Lung (tissue), 11 donors: ENCODE measurements at regions not wholly inside any gene's neighbourhood (a gene's known extent, or its start where the extent isn't known, plus 50 kb on each side); places are given as distances from the start of the nearest gene placed in this dataset.
"Not testable (repeated sequence)": the region's sequence is repeated elsewhere in the genome, so short reads cannot be mapped to it uniquely, and the experiment has no call there.

Experiments used
- ATAC-seq: fragments of 200-7000 bp; cut with Tn5 transposase; one replicate; pipeline ENCODE4 v1.9.1; 2020; ENCODE audit warnings: moderate number of reproducible peaks; ENCODE audit not compliant: insufficient read depth, low FRiP score
- DNase-seq, 3 donors: peaks; one replicate each; pipeline ENCODE4 v3.0.0-alpha.2; 2013 to 2017
- H3K27ac ChIP-seq, 2 donors: one replicate each; pipeline ENCODE4 v1.5.1; 2013; ENCODE audit warnings: mild to moderate bottlenecking in 2 of 2, moderate library complexity in 2 of 2, control low read depth in 1 of 2, inconsistent platforms in 1 of 2, low read depth in 1 of 2, low read length in 1 of 2
- H3K27me3 ChIP-seq, 3 donors: one replicate each; pipeline ENCODE4 v1.5.1; 2013; ENCODE audit warnings: low read length in 2 of 3; ENCODE audit not compliant: control insufficient read depth in 3 of 3, insufficient read depth in 3 of 3
- H3K36me3 ChIP-seq, 4 donors: one replicate each; pipeline ENCODE4 v1.5.1; 2013; ENCODE audit warnings: low read length in 4 of 4, mild to moderate bottlenecking in 1 of 4, moderate library complexity in 1 of 4; ENCODE audit not compliant: control insufficient read depth in 4 of 4, insufficient read depth in 4 of 4
- H3K4me1 ChIP-seq, 5 donors: one replicate each; pipeline ENCODE4 v1.5.1; 2013; ENCODE audit warnings: low read length in 5 of 5, mild to moderate bottlenecking in 2 of 5, moderate library complexity in 1 of 5; ENCODE audit not compliant: control insufficient read depth in 5 of 5, insufficient read depth in 5 of 5
- H3K4me3 ChIP-seq: one replicate; pipeline ENCODE4 v1.5.1; 2013; ENCODE audit warnings: mild to moderate bottlenecking, control low read depth, moderate library complexity
- H3K9ac ChIP-seq, 2 donors: one replicate each; pipeline ENCODE4 v1.5.1; 2013; ENCODE audit warnings: low read length in 2 of 2, control low read depth in 1 of 2; ENCODE audit not compliant: insufficient read depth in 1 of 2
- H3K9me3 ChIP-seq, 4 donors: one replicate each; pipeline ENCODE4 v1.5.1; 2013; ENCODE audit warnings: low read length in 3 of 4, mild to moderate bottlenecking in 1 of 4, moderate library complexity in 1 of 4; ENCODE audit not compliant: control insufficient read depth in 4 of 4, insufficient read depth in 3 of 4
- CTCF ChIP-seq: IDR thresholded peaks from 2 replicates; pipeline ENCODE4 v1.5.1; 2012; ENCODE audit warnings: mild to moderate bottlenecking; ENCODE audit errors: control extremely low read depth, extremely low read depth
- WGBS, 2 donors: extraction: QIAGEN DNeasy Blood & Tissue Kit; methylation state at CpG; one replicate each; pipeline ENCODE4 v1.1.7; 2013; 5-methylcytosine and 5-hydroxymethylcytosine counted together
- donor health status: control.
- donor health status: control.
- donor health status: Bipolar disorder and iron deficiency.
- donor health status: healthy.
- donor health status: DM: yes; HTN: yes; CAD: no.

GRCh38 chr4:14918336-14918735, 83.9 kb upstream of the CPEB2 start:
- WGBS, 2 donors, result 55 to 71% methylated on average over 4 of the region's 4 CpGs
- ATAC-seq, result no peak
- TF ChIP-seq CTCF, result no peak
- H3K27ac ChIP-seq, result no peak overlapping the region
- H3K9ac ChIP-seq, result no peak overlapping the region
- no peaks in the 10 kb centered on the region for H3K9me3 ChIP-seq
- H3K27me3 ChIP-seq, result no peaks in the 10 kb centered on the region
- peak in 2 of 3 donors; percentile 19 to 25 for DNase-seq
- peaks cover 0 to 12% (median 5%) of the 10 kb centered on the region in 5 donors for H3K4me1 ChIP-seq
- no peak overlapping the region for H3K4me3 ChIP-seq
- no peaks in the 10 kb centered on the region for H3K36me3 ChIP-seq

- no peak overlapping the region for H3K9ac ChIP-seq
- no peaks in the 10 kb centered on the region for H3K9me3 ChIP-seq
- peaks cover 0 to 12% (median 5%) of the 10 kb centered on the region in 5 donors for H3K4me1 ChIP-seq
- H3K27me3 ChIP-seq, result no peaks in the 10 kb centered on the region
- no peaks in the 10 kb centered on the region for H3K36me3 ChIP-seq
- WGBS, 2 donors, result 92 to 95% methylated on average over 7 of the region's 7 CpGs
- no peak for ATAC-seq
- no peak overlapping the region for H3K27ac ChIP-seq
- H3K4me3 ChIP-seq, result no peak overlapping the region
- TF ChIP-seq CTCF, result no peak
- DNase-seq, result no peak
These were observed 82.5 kb upstream of the CPEB2 start for GRCh38 chr4:14919785-14920184.

DNA sequence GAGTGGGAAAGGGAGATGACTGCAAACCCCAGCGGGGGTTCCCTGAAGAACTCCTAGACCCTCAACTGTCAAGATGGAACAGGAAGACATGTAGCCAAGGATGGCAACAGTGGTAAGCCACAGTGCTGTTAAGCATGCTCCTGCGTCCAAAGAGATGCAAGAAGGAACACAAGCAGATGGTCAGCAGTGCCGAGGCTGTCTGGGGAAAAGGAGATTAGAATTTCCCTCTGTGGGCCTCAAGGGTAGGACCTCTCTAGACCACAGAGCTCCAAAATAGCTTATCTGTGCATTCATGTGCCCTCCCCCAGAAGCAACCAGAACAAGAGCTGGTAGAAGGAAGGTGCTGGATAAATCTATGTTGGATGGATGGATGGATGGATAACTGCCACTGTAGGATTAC, 82.0 kb upstream of the CPEB2 start:
- Histone ChIP-seq H3K4me1 (peaks cover 0 to 12% (median 5%) of the 10 kb centered on the region in 5 donors), H3K9me3 (no peaks in the 10 kb centered on the region), H3K27ac (no peak overlapping the region), H3K27me3 (no peaks in the 10 kb centered on the region), H3K9ac (no peak overlapping the region), H3K4me3 (no peak overlapping the region), H3K36me3 (no peaks in the 10 kb centered on the region)
- TF ChIP-seq CTCF, result no peak
- DNase-seq (no peak), ATAC-seq (no peak)
- 82 to 84% methylated on average over 3 of the region's 3 CpGs for WGBS, 2 donors

GRCh38 chr4:14920759-14921320, 81.4 kb upstream of the CPEB2 start:
- TF ChIP-seq CTCF, result no peak
- DNase-seq (no peak), ATAC-seq (no peak)
- Histone ChIP-seq H3K9me3 (no peaks in the 10 kb centered on the region), H3K4me1 (peaks cover 0 to 12% (median 5%) of the 10 kb centered on the region in 5 donors), H3K36me3 (no peaks in the 10 kb centered on the region), H3K9ac (no peak overlapping the region), H3K4me3 (no peak overlapping the region), H3K27ac (no peak overlapping the region), H3K27me3 (no peaks in the 10 kb centered on the region)
- WGBS, 2 donors, result 97 to 98% methylated on average over 3 of the region's 3 CpGs

DNA sequence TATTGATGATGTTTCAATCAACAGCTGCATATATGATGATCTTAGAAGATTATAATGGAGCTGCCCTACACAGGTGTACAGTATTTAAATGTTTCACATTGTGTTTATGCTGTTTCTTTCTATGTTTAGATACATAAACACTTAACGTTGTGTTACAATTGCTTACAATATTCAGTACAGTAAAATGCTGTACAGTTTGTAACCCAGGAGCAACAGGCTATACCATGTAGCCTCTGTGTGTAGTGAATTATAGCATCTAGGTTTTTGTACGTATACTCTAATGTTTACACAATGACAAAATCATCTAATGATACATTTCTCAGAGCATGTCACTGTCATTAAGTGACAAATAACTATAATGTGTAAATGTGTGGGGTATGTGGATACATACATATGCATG, 80.5 kb upstream of the CPEB2 start:
- H3K9me3 ChIP-seq, DNase-seq, H3K27me3 ChIP-seq, H3K9ac ChIP-seq, H3K4me3 ChIP-seq, ATAC-seq, H3K36me3 ChIP-seq, H3K27ac ChIP-seq: not testable (repeated sequence)
- H3K4me1 ChIP-seq, result peaks cover 0 to 15% (median 2%) of the 10 kb centered on the region in 5 donors
- 79 to 81% methylated on average over 2 of the region's 2 CpGs for WGBS, 2 donors
